K562 (cell line): ENCODE measurements at regions not wholly inside any gene's neighbourhood (a gene's known extent, or its start where the extent isn't known, plus 50 kb on each side); places are given as distances from the start of the nearest gene placed in this dataset.
A peak's percentile ranks its signal among the peaks of the same experiment; 100 is the strongest.

ENCODE experiments used
- ETS2 ChIP-seq: IDR thresholded peaks from 2 replicates; pipeline ENCODE4 v1.6.1; 2016; ENCODE audit warnings: borderline replicate concordance, missing genetic modification characterization, mild to moderate bottlenecking, moderate library complexity, missing compliant biosample characterization; ENCODE audit not compliant: poor library complexity, severe bottlenecking
- FOXK1 ChIP-seq: sonication (generic); formaldehyde crosslinking; IDR thresholded peaks from 2 replicates; pipeline ENCODE4 v1.8.0; 2022; ENCODE audit warnings: missing genetic modification reagents, mild to moderate bottlenecking, borderline replicate concordance
- HEY1 ChIP-seq: fragments of 250-450 bp; sonication (Bioruptor Pico); IDR thresholded peaks from 2 replicates; pipeline ENCODE4 v1.5.0; 2020; ENCODE audit warnings: mild to moderate bottlenecking, moderate library complexity, borderline replicate concordance
- KDM5B ChIP-seq: fragments of 200-600 bp; sonication (generic); IDR thresholded peaks from 2 replicates; pipeline ENCODE4 v1.6.1; 2012; ENCODE audit warnings: low read depth, mild to moderate bottlenecking, moderate library complexity, low read length, control low read depth, inconsistent platforms; ENCODE audit not compliant: insufficient replicate concordance
- KLF1 ChIP-seq: fragments of 450-650 bp; IDR thresholded peaks from 2 replicates; pipeline ENCODE4 v1.6.1; 2016; ENCODE audit warnings: missing genetic modification characterization, missing compliant biosample characterization
- MED1 ChIP-seq: sonication (generic); formaldehyde crosslinking; IDR thresholded peaks from 2 replicates; pipeline ENCODE4 v1.8.1; 2023; ENCODE audit warnings: missing genetic modification reagents, borderline replicate concordance
- MTA2 ChIP-seq: fragments of 450-650 bp; IDR thresholded peaks from 2 replicates; pipeline ENCODE4 v1.6.1; 2016; ENCODE audit warnings: low read depth
- SMARCE1 ChIP-seq: fragments of 450-650 bp; IDR thresholded peaks from 2 replicates; pipeline ENCODE4 v1.7.1; 2016; ENCODE audit warnings: mild to moderate bottlenecking
- ZFP30 ChIP-seq: fragments of 250-450 bp; sonication (Bioruptor Pico); IDR thresholded peaks from 2 replicates; pipeline ENCODE4 v1.8.0; 2022; ENCODE audit warnings: moderate library complexity, mild to moderate bottlenecking, inconsistent platforms, borderline replicate concordance
- ZNF140 ChIP-seq: fragments of 250-450 bp; sonication (Bioruptor Pico); IDR thresholded peaks from 2 replicates; pipeline ENCODE4 v1.8.0; 2021; ENCODE audit warnings: moderate library complexity, mild to moderate bottlenecking, inconsistent platforms
- ZNF316 ChIP-seq: fragments of 450-650 bp; IDR thresholded peaks from 2 replicates; pipeline ENCODE4 v1.6.1; 2016
- TF ChIP-seq, protein P1 (sequence below): fragments of 200-800 bp; sonication (Bioruptor generic); IDR thresholded peaks from 2 replicates; pipeline ENCODE4 v1.6.1; 2017; ENCODE audit warnings: missing genetic modification characterization, missing compliant biosample characterization
- TF ChIP-seq, protein P2 (sequence below): sonication (generic); formaldehyde crosslinking; IDR thresholded peaks from 2 replicates; pipeline ENCODE4 v1.8.0; 2023; ENCODE audit warnings: mild to moderate bottlenecking, missing genetic modification reagents
- TF ChIP-seq, protein P3 (sequence below): IDR thresholded peaks from 2 replicates; pipeline ENCODE4 v1.6.1; 2011; ENCODE audit not compliant: insufficient read length; ENCODE audit errors: extremely low read depth
- TF ChIP-seq, protein P4 (sequence below): fragments of 450-650 bp; conservative IDR thresholded peaks from 2 replicates; pipeline ENCODE4 v1.6.1; 2016; ENCODE audit warnings: missing genetic modification characterization, low read depth, mild to moderate bottlenecking, control low read depth, missing compliant biosample characterization
- TF ChIP-seq, protein P5 (sequence below): fragments of 450-650 bp; IDR thresholded peaks from 2 replicates; pipeline ENCODE4 v1.7.1; 2018; ENCODE audit warnings: mild to moderate bottlenecking, low read depth; ENCODE audit not compliant: partially characterized antibody

DNA sequence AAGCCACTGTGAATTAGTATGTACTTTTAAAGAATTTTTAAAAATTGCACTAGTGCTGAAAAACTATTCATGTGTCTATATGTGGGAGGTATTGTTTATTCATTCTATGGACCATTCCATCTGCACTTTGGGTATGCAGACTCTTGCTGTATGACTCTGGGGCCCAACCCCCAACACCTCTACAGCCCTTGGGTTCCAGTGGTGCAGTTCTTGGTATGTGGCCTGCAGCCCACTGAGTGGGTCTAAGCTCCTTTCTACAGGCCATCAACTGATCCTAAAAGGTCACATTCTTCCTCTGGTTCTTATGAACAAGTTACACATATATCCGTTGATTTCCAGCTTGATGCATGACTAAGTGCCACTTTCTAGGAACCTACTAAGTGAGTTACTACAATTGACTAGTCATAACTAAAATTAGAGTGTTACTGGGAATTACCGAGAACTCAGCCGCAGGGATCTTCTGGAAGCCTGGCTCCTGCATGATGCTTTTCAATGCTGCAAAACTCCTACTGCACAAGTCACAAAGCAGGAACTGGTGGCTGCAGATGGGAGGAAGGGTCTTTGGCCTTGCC lies 62.4 kb upstream of the MED13L start (continued):
- TF ChIP-seq, protein P1, sequence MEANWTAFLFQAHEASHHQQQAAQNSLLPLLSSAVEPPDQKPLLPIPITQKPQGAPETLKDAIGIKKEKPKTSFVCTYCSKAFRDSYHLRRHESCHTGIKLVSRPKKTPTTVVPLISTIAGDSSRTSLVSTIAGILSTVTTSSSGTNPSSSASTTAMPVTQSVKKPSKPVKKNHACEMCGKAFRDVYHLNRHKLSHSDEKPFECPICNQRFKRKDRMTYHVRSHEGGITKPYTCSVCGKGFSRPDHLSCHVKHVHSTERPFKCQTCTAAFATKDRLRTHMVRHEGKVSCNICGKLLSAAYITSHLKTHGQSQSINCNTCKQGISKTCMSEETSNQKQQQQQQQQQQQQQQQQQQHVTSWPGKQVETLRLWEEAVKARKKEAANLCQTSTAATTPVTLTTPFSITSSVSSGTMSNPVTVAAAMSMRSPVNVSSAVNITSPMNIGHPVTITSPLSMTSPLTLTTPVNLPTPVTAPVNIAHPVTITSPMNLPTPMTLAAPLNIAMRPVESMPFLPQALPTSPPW (CRISPR knock-in tag) = peak; percentile 14; the same call in 1 of the 2 replicates
- no peak for TF ChIP-seq ZFP30 (CRISPR knock-in tag)
- no peak for TF ChIP-seq HEY1
- TF ChIP-seq, protein P2, sequence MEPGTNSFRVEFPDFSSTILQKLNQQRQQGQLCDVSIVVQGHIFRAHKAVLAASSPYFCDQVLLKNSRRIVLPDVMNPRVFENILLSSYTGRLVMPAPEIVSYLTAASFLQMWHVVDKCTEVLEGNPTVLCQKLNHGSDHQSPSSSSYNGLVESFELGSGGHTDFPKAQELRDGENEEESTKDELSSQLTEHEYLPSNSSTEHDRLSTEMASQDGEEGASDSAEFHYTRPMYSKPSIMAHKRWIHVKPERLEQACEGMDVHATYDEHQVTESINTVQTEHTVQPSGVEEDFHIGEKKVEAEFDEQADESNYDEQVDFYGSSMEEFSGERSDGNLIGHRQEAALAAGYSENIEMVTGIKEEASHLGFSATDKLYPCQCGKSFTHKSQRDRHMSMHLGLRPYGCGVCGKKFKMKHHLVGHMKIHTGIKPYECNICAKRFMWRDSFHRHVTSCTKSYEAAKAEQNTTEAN = no peak
- TF ChIP-seq ZNF140 (CRISPR knock-in tag) = no peak
- TF ChIP-seq, protein P3, sequence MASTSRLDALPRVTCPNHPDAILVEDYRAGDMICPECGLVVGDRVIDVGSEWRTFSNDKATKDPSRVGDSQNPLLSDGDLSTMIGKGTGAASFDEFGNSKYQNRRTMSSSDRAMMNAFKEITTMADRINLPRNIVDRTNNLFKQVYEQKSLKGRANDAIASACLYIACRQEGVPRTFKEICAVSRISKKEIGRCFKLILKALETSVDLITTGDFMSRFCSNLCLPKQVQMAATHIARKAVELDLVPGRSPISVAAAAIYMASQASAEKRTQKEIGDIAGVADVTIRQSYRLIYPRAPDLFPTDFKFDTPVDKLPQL = no peak
- no peak for TF ChIP-seq FOXK1
- TF ChIP-seq, protein P4, sequence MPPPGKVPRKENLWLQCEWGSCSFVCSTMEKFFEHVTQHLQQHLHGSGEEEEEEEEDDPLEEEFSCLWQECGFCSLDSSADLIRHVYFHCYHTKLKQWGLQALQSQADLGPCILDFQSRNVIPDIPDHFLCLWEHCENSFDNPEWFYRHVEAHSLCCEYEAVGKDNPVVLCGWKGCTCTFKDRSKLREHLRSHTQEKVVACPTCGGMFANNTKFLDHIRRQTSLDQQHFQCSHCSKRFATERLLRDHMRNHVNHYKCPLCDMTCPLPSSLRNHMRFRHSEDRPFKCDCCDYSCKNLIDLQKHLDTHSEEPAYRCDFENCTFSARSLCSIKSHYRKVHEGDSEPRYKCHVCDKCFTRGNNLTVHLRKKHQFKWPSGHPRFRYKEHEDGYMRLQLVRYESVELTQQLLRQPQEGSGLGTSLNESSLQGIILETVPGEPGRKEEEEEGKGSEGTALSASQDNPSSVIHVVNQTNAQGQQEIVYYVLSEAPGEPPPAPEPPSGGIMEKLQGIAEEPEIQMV (tag) = no peak
- TF ChIP-seq KDM5B = no peak
- TF ChIP-seq ZNF316 = no peak
- no peak for TF ChIP-seq MED1
- no peak for TF ChIP-seq MTA2
- TF ChIP-seq ETS2 (tag) = no peak
- TF ChIP-seq SMARCE1 = no peak
- TF ChIP-seq, protein P5, sequence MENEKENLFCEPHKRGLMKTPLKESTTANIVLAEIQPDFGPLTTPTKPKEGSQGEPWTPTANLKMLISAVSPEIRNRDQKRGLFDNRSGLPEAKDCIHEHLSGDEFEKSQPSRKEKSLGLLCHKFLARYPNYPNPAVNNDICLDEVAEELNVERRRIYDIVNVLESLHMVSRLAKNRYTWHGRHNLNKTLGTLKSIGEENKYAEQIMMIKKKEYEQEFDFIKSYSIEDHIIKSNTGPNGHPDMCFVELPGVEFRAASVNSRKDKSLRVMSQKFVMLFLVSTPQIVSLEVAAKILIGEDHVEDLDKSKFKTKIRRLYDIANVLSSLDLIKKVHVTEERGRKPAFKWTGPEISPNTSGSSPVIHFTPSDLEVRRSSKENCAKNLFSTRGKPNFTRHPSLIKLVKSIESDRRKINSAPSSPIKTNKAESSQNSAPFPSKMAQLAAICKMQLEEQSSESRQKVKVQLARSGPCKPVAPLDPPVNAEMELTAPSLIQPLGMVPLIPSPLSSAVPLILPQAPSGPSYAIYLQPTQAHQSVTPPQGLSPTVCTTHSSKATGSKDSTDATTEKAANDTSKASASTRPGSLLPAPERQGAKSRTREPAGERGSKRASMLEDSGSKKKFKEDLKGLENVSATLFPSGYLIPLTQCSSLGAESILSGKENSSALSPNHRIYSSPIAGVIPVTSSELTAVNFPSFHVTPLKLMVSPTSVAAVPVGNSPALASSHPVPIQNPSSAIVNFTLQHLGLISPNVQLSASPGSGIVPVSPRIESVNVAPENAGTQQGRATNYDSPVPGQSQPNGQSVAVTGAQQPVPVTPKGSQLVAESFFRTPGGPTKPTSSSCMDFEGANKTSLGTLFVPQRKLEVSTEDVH = no peak
- no peak for TF ChIP-seq KLF1 (tag)
